Suppressor macrophage treated with lipopolysaccharide for 1 hour (primary cell): ENCODE measurements at regions not wholly inside any gene's neighbourhood (a gene's known extent, or its start where the extent isn't known, plus 50 kb on each side); places are given as distances from the start of the nearest gene placed in this dataset.

Source experiments
- DNase-seq, 3 donors: peaks; one replicate each; pipeline ENCODE4 v3.0.0-alpha.2; 2020 to 2022

DNA sequence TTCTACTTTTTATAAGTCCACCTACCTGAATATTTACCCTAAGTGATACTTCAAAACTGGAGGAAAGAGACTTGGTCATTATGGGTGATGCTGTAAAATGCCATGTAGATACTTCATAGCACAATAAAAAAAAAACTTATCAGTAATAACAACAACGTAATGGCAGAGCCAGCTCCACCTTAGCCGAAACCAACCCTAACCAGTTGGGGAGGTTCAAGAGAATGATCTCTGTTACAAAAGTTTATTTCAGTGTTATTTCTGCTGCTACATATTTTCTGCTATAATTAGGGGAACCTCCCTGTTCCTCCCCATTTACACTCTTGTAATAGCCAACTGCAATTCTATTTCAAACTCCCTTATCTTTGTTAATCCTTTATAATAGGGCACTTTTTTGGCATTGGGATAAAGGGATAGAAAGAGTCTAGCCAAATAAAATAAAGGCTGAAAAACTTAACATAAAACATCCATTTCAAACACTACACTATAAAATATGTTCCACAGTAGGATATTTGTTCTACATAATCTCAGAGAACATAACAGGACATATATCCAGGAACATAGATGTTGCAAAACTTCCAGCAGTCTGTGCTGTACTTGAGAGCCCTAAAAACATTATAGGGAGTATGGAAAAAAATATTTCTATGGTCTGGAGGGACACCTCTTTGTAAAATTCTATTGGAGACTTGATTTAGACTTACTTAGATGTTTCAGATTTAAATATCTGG, 138.7 kb upstream of the POF1B start:
- no peak for DNase-seq

DNA sequence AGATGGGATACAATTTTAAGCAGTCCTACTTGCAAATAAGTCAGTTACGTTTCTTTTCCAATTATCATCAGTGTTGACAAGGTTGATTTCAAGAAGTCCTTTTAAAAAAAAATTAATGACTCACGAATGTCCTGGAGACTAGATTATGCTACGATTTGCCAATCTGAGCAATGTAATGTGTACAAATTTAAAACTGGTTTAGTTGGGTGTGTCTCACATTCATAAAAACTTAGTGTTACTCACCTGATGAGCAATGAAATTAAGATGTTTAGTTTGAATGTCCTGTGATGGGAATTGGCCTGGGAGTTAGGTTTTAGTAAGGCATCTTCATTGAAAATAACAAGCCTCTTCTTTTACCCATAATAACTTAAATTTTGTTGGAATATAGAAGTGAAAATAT, 136.7 kb upstream of the POF1B start:
- no peak for DNase-seq

DNA sequence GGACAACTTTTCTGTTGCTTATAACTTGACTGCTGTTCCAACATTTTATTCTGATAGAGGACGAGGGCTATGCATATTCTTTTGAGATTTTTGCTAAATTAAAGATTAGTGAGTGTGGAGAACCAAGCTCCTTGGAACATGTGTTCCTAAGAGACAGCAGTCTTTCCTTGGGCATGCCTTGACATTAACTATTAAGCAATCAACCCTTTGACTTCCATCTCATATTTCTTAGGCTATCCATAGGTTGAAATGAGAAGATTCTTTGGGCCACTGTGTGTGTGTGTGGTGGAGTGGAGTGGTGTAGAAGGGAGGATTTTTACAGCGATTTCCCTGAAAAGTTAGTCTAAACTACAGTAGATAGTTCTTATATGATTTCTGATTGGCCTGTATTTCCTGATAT, 127.4 kb upstream of the POF1B start:
- DNase-seq = no peak

DNA sequence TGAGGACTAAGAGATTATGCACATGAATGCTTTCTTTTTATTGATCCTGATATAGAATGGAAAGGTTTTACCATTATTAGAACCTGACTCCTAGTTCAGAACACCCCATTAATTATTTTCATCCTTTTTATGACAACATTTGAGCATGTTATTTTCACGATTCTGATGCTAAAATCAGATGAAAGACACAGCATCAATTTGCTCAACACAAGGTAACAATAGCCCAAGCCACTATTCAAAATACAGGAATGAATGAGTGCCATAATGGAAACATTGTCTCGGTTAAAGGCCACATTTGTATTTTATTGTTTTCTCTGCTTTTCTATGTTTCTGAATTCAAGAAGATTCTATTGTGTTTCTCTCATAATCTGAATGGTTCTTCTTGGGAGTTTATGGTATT, 126.3 kb upstream of the POF1B start:
- no peak for DNase-seq

DNA sequence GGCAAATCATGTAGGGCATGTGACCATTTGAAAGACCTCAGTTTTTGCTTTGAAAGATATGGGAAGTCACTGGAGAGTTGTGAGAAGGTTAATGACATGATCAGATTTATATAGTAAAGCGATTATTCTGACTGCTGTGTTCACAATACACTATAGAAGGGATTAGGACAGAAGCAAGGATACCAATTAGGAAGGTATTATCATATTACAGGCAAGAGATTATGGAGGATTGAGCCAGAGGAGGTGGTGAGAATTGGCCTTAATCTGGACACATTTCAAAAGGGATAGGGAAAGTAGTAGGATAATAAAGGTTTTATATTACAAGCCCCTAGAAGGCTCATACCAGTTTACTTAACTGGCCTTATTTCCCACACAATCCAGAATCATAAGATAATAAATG, 124.9 kb upstream of the POF1B start:
- no peak for DNase-seq

DNA sequence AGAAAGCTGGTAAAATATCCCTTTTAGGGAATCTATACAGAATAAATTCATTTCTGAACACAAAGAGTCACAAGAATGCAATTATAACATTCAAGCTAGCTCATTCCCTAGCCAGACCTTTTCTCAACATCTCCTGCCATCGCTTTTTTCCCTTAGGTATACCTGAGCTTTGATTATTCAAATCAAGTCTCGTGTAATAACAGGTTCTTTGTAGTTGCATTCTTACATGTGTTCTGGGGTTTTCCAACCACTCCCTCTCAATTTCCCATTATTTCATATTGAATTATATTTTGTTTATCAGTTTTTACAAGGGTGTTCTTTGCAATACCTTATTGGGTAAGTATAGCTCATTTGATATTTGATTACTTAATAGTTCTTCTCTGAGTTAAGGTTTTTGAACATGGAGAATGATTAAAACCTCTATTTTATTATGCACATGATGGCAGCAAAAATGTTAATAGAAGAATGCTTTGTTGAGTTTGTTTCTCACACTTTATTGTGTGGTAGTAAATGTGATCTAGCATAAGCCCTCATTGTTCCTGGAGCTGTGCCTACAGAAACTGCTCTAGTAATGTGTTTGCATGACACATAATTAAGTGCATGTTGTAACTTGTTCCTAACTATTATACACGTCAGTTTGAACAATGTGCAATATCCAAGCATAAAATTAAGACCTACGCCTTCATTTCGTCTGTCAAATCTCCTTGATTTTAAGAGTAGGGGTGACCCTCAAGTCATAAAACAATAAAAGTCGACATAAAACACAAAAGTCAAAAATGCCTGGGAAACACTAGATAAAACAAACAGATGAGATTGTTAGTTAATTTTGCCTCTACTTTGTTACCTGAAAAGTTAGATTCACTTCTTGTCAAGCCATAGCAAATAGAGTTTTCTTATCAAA, 124.0 kb upstream of the POF1B start:
- DNase-seq = no peak

DNA sequence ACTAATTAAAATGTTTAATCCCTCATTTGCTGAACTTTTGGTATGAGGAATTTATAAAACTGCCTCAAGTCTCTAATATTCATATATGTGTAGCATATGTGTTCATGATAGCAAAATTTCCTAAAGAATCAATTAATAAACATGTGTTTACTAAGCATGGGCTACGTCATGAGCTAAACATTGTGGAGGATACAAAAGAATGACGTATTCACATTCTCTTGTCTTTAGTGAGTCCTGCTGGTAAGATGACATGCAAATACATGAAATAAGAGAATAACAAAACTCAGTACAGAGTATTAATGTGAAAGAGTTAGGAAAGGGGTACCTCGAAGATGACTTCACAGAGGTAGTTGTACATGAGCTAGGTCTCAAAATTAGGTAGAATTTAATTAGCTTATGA, 121.9 kb upstream of the POF1B start:
- no peak for DNase-seq

DNA sequence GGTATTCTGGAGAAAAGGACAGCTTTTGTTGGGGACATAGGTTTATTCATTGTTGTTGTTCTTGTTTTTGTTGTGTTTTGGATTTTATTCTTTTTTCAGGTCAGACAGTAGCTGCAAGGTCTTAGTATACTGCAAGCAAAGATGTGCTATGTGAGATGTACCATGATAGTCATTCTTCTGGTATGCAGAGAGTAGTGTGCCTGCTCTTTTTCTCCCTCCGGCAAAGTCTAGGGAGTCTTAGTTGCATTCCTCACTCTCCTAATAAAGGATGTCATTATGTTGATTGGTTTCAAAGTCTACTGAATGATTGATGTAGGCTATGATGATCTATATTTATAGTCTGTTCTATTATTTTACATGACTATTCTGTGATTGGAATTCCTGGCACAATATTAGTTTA, 119.9 kb upstream of the POF1B start:
- no peak for DNase-seq

DNA sequence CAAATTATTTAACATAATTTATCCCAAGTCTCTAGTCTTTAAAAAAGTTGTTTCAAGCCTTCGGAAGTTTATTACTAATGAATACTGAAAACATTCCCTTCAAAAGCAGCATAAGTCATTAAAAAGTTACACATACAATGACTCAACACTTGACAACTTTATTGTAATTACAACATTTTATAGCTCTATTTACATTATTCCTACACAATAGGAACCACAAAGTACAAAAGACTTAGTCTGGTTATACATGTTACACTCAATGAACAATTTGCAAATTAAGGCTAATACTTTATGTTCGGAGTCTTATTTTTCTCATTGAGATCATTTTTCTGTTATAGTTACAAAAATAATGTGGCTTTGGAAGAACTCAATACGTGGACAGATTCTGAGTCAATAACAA, 114.4 kb upstream of the POF1B start:
- no peak for DNase-seq

DNA sequence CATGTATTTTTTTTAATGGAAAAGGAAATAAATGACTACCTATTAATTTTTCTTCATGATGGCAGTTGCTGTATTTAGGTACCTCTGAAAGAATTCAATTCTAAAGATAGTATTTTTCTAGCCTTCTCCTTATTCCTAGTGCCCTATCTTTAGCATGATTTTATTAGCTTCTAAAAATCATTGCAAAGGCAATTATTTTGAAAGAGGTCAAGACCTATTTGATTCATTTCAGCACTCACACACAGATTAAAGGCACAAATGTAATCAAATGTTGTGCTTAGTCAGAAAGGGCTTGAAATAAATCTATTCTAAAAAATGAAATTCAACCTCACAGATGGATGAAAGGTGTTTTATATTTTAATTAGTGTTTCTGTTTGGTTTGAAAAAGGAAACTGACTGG, 74.8 kb upstream of the POF1B start:
- DNase-seq = no peak

DNA sequence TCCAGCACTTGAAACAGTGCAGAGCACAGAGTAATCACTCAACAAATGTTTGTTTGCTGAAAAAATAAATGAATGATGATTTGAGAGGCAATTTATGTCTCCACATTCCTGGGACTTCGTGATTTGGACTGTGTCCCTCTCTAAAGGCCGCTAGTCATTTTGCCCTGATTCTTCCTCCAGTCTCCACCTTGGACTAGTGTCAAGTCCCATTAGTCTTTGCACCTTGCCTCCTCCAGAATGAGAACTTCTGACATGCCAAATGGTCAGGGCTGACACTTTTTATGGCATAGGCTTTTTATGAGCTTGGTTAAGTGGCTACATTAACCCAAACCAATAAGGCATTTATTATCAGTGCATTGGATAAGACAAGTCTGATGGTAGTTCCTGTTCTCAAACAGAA, 65.1 kb upstream of the POF1B start:
- no peak for DNase-seq
